ENCODE measurements at regions not wholly inside any gene's neighbourhood (a gene's known extent, or its start where the extent isn't known, plus 50 kb on each side); places are given as distances from the start of the nearest gene placed in this dataset.

GRCh38 chr6:67451874-67452273 is 1183.2 kb upstream of the ADGRB3 start:
- TF ChIP-seq, protein P1, sequence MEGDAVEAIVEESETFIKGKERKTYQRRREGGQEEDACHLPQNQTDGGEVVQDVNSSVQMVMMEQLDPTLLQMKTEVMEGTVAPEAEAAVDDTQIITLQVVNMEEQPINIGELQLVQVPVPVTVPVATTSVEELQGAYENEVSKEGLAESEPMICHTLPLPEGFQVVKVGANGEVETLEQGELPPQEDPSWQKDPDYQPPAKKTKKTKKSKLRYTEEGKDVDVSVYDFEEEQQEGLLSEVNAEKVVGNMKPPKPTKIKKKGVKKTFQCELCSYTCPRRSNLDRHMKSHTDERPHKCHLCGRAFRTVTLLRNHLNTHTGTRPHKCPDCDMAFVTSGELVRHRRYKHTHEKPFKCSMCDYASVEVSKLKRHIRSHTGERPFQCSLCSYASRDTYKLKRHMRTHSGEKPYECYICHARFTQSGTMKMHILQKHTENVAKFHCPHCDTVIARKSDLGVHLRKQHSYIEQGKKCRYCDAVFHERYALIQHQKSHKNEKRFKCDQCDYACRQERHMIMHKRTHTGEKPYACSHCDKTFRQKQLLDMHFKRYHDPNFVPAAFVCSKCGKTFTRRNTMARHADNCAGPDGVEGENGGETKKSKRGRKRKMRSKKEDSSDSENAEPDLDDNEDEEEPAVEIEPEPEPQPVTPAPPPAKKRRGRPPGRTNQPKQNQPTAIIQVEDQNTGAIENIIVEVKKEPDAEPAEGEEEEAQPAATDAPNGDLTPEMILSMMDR (IDR thresholded peaks at IDR 0.05 in 2 of 3, conservative IDR thresholded peaks at IDR 0.05 in 1 of 3; ENCODE audit: control insufficient read depth in 2 of 3, extremely low read depth in 1 of 3, insufficient read depth in 1 of 3, low read depth in 3 of 3, low read length in 3 of 3) = no peak
- TF ChIP-seq TARDBP (IDR thresholded peaks at IDR 0.05; ENCODE audit: borderline replicate concordance) = no peak
- TF ChIP-seq SMARCA5 (IDR thresholded peaks at IDR 0.05) = no peak
- TF ChIP-seq, protein P2, sequence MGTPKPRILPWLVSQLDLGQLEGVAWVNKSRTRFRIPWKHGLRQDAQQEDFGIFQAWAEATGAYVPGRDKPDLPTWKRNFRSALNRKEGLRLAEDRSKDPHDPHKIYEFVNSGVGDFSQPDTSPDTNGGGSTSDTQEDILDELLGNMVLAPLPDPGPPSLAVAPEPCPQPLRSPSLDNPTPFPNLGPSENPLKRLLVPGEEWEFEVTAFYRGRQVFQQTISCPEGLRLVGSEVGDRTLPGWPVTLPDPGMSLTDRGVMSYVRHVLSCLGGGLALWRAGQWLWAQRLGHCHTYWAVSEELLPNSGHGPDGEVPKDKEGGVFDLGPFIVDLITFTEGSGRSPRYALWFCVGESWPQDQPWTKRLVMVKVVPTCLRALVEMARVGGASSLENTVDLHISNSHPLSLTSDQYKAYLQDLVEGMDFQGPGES (IDR thresholded peaks at IDR 0.05) = no peak
- TF ChIP-seq RFX5 (IDR thresholded peaks at IDR 0.05; ENCODE audit: low read depth, low read length) = no peak
- TF ChIP-seq JUND (IDR thresholded peaks at IDR 0.05; ENCODE audit: low read depth, low read length) = no peak
